GM19372 (cell line): ENCODE measurements at regions not wholly inside any gene's neighbourhood (a gene's known extent, or its start where the extent isn't known, plus 50 kb on each side); places are given as distances from the start of the nearest gene placed in this dataset.

ENCODE experiments used
- ATAC-seq: cut with Tn5 transposase; IDR thresholded peaks from one replicate; pipeline ENCODE4 v1.9.1; 2021; ENCODE audit warnings: mild to moderate bottlenecking, low read depth, moderate library complexity; ENCODE audit not compliant: unreplicated experiment

DNA sequence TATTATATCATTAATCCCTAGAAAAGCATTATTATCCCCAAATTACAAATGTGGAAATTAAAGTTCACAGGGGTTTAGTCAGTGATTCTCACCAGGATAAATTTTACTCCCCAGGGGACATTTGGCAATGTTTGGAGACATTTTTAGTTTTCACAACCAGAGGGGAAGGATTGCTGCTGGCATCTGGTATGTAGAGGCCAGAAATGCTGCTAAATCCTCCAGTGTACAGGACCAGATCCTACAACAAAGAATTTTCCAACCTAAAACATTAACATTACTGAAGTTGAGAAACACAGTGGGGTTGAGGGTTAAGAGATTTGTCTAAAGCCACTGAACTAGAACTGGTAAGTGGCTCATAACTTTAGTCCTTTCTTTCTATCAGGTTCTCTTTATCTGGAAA is 162.0 kb upstream of the SYT6 start:
- ATAC-seq = no peak

GRCh38 chr1:114314576-114314975 is 160.9 kb upstream of the SYT6 start:
- ATAC-seq = no peak

DNA sequence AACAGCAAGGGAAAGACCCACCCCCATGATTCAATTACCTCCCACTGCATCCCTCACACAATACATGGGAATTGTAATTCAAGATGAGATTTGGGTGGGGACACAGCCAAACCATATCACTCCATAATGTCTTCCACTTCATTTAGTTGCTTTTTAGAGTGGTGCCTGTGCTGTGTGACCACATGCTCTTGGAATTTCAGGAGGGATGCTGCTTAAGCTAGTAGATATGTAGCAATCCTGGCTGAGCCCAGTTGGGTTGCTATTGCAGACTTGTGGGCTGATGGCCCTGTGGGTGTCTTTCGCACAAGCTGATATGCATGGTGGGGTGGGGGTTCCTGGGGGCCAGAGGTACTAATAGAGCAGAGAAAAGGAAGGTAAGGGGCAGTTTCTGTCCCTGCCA is 160.4 kb upstream of the SYT6 start:
- ATAC-seq = no peak

DNA sequence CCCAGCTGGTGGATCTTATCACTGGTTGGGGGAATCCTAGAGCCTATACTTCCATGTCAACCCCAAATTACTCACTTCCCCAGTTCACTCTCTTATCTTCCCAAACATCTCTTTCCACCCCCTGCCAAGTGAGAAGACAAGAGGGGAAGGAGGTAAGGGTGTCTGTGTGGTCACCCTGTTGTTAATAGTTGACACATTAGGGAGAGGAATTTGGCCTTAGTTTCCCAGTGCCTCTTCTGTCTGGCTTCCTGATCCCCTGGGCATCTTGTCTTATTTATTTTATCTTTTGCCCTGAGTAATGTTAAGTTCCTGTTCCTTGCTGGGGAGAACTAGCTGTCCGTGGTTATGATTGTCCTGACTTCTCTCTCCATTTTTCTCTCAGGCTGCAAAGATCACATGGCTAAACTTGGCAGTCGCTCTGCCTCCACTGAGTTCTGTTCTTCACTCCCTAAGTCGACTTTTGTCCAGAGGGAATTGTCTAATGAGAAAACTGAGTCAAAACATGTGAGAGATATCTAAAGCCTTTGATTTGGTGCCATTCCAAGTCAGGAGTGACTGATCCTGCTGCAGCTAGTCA is 157.1 kb upstream of the SYT6 start:
- ATAC-seq = no peak

GRCh38 chr1:114302821-114303220 is 149.2 kb upstream of the SYT6 start:
- no peak for ATAC-seq

- no peak for ATAC-seq
Observed at GRCh38 chr1:114299331-114299975, 145.8 kb upstream of the SYT6 start.

- ATAC-seq = no peak
Observed at GRCh38 chr1:114298008-114298407, 144.3 kb upstream of the SYT6 start.

DNA sequence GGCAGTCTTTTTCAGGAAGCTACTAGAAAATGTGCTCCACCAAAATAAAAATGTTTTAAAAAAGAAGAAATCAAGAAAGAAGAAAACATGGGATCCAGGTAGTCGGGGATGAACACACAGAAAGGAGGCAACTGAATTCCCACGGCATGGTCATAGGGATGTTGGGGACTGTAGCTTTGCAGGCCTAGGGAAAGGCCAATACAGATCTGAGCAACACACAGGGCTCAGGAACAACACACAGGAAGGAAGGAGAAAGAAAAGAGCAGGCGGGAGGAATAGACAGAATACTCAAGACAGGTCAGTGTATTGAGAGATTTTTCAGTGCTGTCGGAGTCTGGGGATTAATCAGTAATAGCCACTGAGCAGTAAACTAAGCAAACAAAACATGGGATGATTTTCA is 142.7 kb upstream of the SYT6 start:
- no peak for ATAC-seq

GRCh38 chr1:114295321-114295720 is 141.7 kb upstream of the SYT6 start:
- no peak for ATAC-seq

DNA sequence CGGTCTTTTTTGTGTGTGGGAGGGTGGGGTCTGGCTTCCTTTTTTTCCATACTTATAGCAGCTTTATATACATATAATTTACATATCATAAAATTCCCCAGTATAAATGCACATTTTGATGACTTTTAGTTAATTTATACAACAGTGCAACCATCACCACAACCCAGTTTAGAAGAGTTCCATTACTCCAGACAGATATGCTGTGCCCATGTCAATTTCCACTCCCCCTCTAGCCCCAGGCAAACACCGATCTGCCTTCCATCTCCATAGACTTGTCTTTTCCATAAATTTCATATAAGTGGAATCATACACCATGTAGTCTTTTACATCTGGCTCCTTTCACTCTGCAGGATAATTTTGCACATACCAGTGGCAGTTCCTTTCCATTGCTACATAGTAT is 139.2 kb upstream of the SYT6 start:
- no peak for ATAC-seq

- no peak for ATAC-seq
Observed at GRCh38 chr1:114292194-114292593, 138.5 kb upstream of the SYT6 start.

DNA sequence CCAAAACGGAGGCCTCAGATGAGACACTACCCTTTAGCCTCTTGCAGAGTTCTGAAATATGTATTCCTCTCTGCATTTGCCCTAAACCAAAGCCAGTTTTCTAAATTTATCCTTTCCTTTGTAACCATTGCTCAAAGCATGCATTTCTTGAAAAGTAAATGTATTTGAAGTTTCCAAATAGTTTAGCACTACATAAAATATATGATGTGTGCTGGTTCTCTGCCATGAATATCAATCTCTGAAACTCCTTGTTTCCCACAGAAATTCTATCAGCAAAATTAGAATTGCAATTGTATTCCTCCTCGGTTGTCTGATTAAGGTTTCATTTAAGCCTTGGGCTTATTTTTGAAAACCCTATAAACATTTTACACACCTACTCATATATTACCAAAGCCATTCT is 137.1 kb upstream of the SYT6 start:
- no peak for ATAC-seq

GRCh38 chr1:114290341-114290740 is 136.7 kb upstream of the SYT6 start:
- ATAC-seq = no peak

- no peak for ATAC-seq
Observed at GRCh38 chr1:114289824-114290223, 136.2 kb upstream of the SYT6 start.

DNA sequence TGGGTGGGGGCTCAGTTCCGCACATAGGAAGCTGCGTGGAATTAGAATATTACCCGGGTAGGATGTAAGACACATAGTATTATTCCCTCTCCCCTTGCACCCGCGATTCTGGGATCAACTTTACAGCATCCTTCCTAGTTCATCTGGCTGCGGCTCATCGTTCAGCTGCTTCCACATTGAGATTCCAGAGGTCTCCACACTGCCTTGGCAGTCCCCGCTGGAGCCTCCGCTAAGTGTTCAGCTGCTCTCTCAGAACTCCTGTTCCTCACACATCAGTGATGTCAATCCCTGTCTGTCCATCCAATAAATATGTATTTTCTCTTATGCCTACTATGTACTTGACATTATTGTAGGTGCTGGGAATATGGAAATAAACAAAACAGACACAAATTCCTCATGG is 135.6 kb upstream of the SYT6 start:
- ATAC-seq = no peak

DNA sequence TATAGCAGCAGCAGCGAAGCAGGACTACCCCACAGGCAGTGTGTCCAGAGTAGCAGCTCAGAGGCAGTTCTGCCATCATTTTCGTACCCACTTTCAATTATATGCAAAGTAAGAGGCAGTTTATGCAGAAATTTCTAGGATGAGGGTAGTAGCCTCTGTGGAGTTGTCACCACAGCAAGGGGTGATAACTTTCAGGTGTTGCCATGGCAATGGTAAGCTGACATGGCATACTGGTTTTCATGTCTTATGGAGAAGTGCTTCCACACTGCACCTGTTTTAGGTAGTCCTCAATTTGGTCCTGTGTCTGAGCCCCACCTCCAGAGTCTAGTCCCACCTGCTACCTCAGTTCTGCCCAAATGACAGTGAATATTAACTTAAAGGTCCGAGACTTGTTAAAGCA is 133.3 kb upstream of the SYT6 start:
- no peak for ATAC-seq

DNA sequence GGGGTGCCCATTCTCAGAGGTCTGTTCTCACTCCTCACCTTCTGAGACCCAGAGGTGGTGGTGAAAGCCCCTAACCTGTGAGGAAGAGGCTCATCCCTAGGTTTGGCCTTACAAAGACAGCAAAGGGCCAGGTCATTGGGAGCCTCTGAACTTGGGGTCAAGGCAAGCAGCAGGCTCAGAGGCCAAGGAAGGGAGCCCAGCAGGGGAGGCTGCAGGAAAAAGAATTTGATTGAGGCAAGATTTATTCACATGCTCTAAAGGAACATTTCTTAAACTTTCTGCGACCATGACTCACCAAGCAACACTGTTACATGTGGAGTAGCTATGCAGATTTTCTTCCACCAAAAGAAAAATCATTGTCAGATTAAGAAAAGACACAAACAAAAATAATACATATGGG is 132.5 kb upstream of the SYT6 start:
- ATAC-seq = no peak

DNA sequence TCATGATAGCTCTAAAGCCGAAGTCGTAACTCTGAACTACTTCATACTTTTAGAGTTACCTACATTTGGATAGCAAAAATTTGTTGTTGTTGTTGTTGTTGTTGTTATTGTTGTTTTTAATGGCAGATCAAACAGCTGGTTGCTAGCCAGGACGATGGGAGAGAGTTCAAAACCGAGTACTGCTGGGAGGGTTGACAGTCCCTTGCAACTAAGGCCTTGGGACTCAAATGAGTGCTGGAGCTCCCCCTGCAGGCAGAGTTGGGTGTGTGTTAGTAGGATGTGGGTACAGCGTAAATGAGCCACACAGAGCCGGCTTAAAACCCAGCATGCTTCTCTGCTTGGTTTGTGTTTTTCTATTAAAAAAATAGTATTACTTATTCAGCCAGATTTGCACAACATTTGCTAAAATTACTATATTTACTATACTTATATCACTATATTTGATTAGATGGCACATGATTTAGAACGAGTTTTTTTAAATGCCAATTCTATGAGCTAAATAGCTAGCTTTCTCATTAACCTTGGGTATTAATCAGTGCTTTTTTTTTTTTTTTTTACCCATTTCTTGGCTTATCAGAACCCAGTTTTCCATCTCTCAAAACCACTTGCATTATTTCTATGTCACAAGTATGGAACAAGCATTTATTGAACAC is 129.2 kb upstream of the SYT6 start:
- peak; percentile 91 for ATAC-seq

- ATAC-seq = no peak
Observed at GRCh38 chr1:114278911-114279310, 125.2 kb upstream of the SYT6 start.

- ATAC-seq = no peak
Observed at GRCh38 chr1:114278430-114278829, 124.8 kb upstream of the SYT6 start.

- ATAC-seq = no peak
Observed at GRCh38 chr1:114274621-114275317, 121.1 kb upstream of the SYT6 start.

DNA sequence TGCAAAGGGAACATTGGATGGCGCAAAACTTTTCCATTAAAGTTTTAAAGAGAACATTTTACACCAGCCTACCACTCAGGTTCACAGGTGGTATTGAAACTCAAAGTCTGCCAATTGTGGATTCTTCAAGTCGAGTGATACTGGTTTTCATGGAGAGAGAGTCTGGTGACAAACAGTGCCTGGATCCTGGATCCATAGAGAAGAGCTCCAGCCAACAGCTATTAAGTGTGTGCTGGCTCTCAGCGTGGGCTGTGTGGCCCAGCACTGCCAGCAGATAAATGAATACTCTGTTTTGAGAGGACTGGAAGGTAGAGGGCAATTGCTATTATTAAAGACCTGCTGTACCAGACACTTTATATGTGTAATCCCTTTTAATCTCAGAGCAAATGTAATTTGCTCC is 118.9 kb upstream of the SYT6 start:
- no peak for ATAC-seq
